Prostate gland (tissue), 2 donors: ENCODE measurements at regions not wholly inside any gene's neighbourhood (a gene's known extent, or its start where the extent isn't known, plus 50 kb on each side); places are given as distances from the start of the nearest gene placed in this dataset.

Source experiments
- POLR2A ChIP-seq: fragments of 450-650 bp; IDR thresholded peaks from one replicate; pipeline ENCODE4 v1.6.1; 2016; ENCODE audit warnings: antibody characterized with exemption, mild to moderate bottlenecking
- POLR2AphosphoS5 ChIP-seq: sonication (generic); formaldehyde crosslinking; IDR thresholded peaks from one replicate; pipeline ENCODE4 v1.6.1; 2017; ENCODE audit warnings: antibody characterized with exemption
- TF ChIP-seq, protein P1 (sequence below), 4 experiments: fragments of 200-600 bp in 2 of 4; fragments of 450-650 bp in 2 of 4; sonication (generic) in 2 of 4; IDR thresholded peaks; 1 replicate in 3 of 4; 2 replicates in 1 of 4; pipeline ENCODE4 v1.5.1; 2016 to 2019; ENCODE audit warnings: antibody characterized with exemption in 4 of 4, mild to moderate bottlenecking in 2 of 4, moderate library complexity in 2 of 4

- TF ChIP-seq, protein P1, sequence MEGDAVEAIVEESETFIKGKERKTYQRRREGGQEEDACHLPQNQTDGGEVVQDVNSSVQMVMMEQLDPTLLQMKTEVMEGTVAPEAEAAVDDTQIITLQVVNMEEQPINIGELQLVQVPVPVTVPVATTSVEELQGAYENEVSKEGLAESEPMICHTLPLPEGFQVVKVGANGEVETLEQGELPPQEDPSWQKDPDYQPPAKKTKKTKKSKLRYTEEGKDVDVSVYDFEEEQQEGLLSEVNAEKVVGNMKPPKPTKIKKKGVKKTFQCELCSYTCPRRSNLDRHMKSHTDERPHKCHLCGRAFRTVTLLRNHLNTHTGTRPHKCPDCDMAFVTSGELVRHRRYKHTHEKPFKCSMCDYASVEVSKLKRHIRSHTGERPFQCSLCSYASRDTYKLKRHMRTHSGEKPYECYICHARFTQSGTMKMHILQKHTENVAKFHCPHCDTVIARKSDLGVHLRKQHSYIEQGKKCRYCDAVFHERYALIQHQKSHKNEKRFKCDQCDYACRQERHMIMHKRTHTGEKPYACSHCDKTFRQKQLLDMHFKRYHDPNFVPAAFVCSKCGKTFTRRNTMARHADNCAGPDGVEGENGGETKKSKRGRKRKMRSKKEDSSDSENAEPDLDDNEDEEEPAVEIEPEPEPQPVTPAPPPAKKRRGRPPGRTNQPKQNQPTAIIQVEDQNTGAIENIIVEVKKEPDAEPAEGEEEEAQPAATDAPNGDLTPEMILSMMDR (IDR thresholded peaks at IDR 0.05): no peak
- no peak for TF ChIP-seq POLR2AphosphoS5
- TF ChIP-seq POLR2A: no peak
Measured at GRCh38 chr10:79013406-79013987, 55.3 kb upstream of the ZMIZ1 start.
